Fibroblast of pulmonary artery (primary cell): ENCODE measurements at regions not wholly inside any gene's neighbourhood (a gene's known extent, or its start where the extent isn't known, plus 50 kb on each side); places are given as distances from the start of the nearest gene placed in this dataset.

Experiments used
- DNase-seq: peaks from one replicate; pipeline ENCODE4 v3.0.0-alpha.2; 2010; ENCODE audit warnings: low read depth
- H3K4me3 ChIP-seq: replicated peaks from 2 replicates; pipeline ENCODE4 v1.5.1; 2011; ENCODE audit warnings: low read depth, mild to moderate bottlenecking, control low read depth, low read length, moderate library complexity
- CTCF ChIP-seq: IDR thresholded peaks from 2 replicates; pipeline ENCODE4 v1.5.1; 2011; ENCODE audit warnings: mild to moderate bottlenecking, control low read depth, low read length, inconsistent platforms; ENCODE audit errors: missing control alignments

GRCh38 chr1:69258842-69259241 is 308.9 kb upstream of the LRRC7 start:
- no peak for TF ChIP-seq CTCF
- no peak for DNase-seq
- no peak overlapping the region for H3K4me3 ChIP-seq

GRCh38 chr1:69263921-69264391 is 303.8 kb upstream of the LRRC7 start:
- peak; percentile 65 for DNase-seq
- TF ChIP-seq CTCF, result no peak
- no peak overlapping the region for H3K4me3 ChIP-seq

GRCh38 chr1:69269491-69269890 is 298.2 kb upstream of the LRRC7 start:
- no peak for TF ChIP-seq CTCF
- no peak overlapping the region for H3K4me3 ChIP-seq
- no peak for DNase-seq

- TF ChIP-seq CTCF, result no peak
- H3K4me3 ChIP-seq, result no peak overlapping the region
- DNase-seq, result no peak
These were observed 296.1 kb upstream of the LRRC7 start for GRCh38 chr1:69271587-69272125.

GRCh38 chr1:69272684-69273083 is 295.0 kb upstream of the LRRC7 start:
- no peak for DNase-seq
- TF ChIP-seq CTCF, result no peak
- no peak overlapping the region for H3K4me3 ChIP-seq

- no peak for TF ChIP-seq CTCF
- DNase-seq, result no peak
- H3K4me3 ChIP-seq, result no peak overlapping the region
These were observed 288.8 kb upstream of the LRRC7 start for GRCh38 chr1:69278923-69279322.

GRCh38 chr1:69283516-69283915 is 284.2 kb upstream of the LRRC7 start:
- no peak overlapping the region for H3K4me3 ChIP-seq
- no peak for TF ChIP-seq CTCF

More at GRCh38 chr1:69283516-69283915, 284.2 kb upstream of the LRRC7 start:
- no peak for DNase-seq
